ENCODE measurements at regions not wholly inside any gene's neighbourhood (a gene's known extent, or its start where the extent isn't known, plus 50 kb on each side); places are given as distances from the start of the nearest gene placed in this dataset.
"Not testable (repeated sequence)": the region's sequence is repeated elsewhere in the genome, so short reads cannot be mapped to it uniquely, and the experiment has no call there.

GRCh38 chr15:32341530-32341929 is 61.6 kb downstream of the GOLGA8K start:
- TF ChIP-seq CTCF (IDR thresholded peaks at IDR 0.05; ENCODE audit: extremely low read depth in 1 of 2, insufficient read depth in 1 of 2, low read depth in 1 of 2, low read length in 2 of 2); POLR2A (IDR thresholded peaks at IDR 0.05; ENCODE audit: low read depth, low read length); POLR2AphosphoS5 (IDR thresholded peaks at IDR 0.05; ENCODE audit: insufficient read depth, low read depth, low read length): not testable (repeated sequence)
